HFFc6 (cell line): ENCODE measurements at regions not wholly inside any gene's neighbourhood (a gene's known extent, or its start where the extent isn't known, plus 50 kb on each side); places are given as distances from the start of the nearest gene placed in this dataset.

Experiments
- DNase-seq: peaks from one replicate; pipeline ENCODE4 v3.0.0-alpha.2; 2018
- H3K27ac Mint-ChIP-seq: 2 replicates; pipeline ENCODE4 v1.8.0; 2020; ENCODE audit warnings: mild to moderate bottlenecking, mixed read lengths
- H3K27me3 Mint-ChIP-seq: 2 replicates; pipeline ENCODE4 v1.8.0; 2021; ENCODE audit warnings: mild to moderate bottlenecking, moderate library complexity, mixed read lengths; ENCODE audit not compliant: insufficient read depth
- H3K36me3 Mint-ChIP-seq: 2 replicates; pipeline ENCODE4 v1.8.0; 2021; ENCODE audit warnings: low read depth, mixed read lengths
- H3K4me1 Mint-ChIP-seq: 2 replicates; pipeline ENCODE4 v1.8.0; 2020; ENCODE audit warnings: low read depth, mixed read lengths
- H3K4me3 Mint-ChIP-seq: 2 replicates; pipeline ENCODE4 v1.8.0; 2020; ENCODE audit warnings: mild to moderate bottlenecking, moderate library complexity, mixed read lengths
- H3K9me3 Mint-ChIP-seq: 2 replicates; pipeline ENCODE4 v1.8.0; 2020; ENCODE audit warnings: mild to moderate bottlenecking, mixed read lengths
- TF ChIP-seq, protein P1 (sequence below): fragments of 200-600 bp; sonication (generic); IDR thresholded peaks from 2 replicates; pipeline ENCODE4 v1.5.0; 2021; ENCODE audit warnings: antibody characterized with exemption, mild to moderate bottlenecking

GRCh38 chr7:97480772-97481390 is 251.0 kb upstream of the TAC1 start:
- Mint-ChIP-seq H3K36me3 (no peaks in the 10 kb centered on the region), H3K27ac (no peak overlapping the region)
- DNase-seq = no peak

DNA sequence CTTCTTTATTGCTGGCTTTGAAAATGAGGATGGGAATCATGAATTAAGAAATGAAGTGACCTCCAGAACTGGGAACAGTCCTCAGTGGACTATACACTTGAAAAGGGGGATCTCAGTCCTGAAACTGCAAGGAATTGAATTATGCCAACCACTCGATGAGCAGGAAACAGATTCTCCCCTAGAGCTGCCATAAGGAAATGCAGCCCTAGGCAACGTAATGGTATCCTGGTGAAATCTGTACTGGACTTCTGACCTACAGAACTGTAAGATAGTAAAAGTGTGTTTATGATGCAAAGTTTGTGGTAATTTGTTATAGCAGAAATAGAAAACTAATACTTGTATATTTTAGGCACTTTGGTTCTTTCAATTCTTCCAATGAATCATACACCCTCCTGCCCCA is 236.4 kb upstream of the TAC1 start:
- H3K4me3 Mint-ChIP-seq = no peak overlapping the region
- peaks cover 34% of the 10 kb centered on the region for H3K9me3 Mint-ChIP-seq
- DNase-seq = no peak
- H3K27ac Mint-ChIP-seq = no peak overlapping the region
- no peaks in the 10 kb centered on the region for H3K4me1 Mint-ChIP-seq
- H3K36me3 Mint-ChIP-seq = no peaks in the 10 kb centered on the region; the same call in 1 of the 2 replicates
- H3K27me3 Mint-ChIP-seq = no peaks in the 10 kb centered on the region; the same call in none of the 2 replicates
- TF ChIP-seq, protein P1, sequence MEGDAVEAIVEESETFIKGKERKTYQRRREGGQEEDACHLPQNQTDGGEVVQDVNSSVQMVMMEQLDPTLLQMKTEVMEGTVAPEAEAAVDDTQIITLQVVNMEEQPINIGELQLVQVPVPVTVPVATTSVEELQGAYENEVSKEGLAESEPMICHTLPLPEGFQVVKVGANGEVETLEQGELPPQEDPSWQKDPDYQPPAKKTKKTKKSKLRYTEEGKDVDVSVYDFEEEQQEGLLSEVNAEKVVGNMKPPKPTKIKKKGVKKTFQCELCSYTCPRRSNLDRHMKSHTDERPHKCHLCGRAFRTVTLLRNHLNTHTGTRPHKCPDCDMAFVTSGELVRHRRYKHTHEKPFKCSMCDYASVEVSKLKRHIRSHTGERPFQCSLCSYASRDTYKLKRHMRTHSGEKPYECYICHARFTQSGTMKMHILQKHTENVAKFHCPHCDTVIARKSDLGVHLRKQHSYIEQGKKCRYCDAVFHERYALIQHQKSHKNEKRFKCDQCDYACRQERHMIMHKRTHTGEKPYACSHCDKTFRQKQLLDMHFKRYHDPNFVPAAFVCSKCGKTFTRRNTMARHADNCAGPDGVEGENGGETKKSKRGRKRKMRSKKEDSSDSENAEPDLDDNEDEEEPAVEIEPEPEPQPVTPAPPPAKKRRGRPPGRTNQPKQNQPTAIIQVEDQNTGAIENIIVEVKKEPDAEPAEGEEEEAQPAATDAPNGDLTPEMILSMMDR = no peak

More at GRCh38 chr7:97480772-97481390, 251.0 kb upstream of the TAC1 start:
- TF ChIP-seq, protein P1 = no peak
- Mint-ChIP-seq H3K9me3 (peaks cover 62% of the 10 kb centered on the region), H3K4me1 (no peaks in the 10 kb centered on the region), H3K27me3 (no peaks in the 10 kb centered on the region), H3K4me3 (no peak overlapping the region)

- no peaks in the 10 kb centered on the region for H3K4me1 Mint-ChIP-seq
- H3K9me3 Mint-ChIP-seq = peaks cover 28% of the 10 kb centered on the region
- TF ChIP-seq, protein P1 = peak; percentile 46
- peak; percentile 2 for DNase-seq
- no peaks in the 10 kb centered on the region; the same call in 1 of the 2 replicates for H3K27me3 Mint-ChIP-seq
- no peak overlapping the region for H3K4me3 Mint-ChIP-seq
- no peaks in the 10 kb centered on the region; the same call in 1 of the 2 replicates for H3K36me3 Mint-ChIP-seq
- no peak overlapping the region for H3K27ac Mint-ChIP-seq
Observed at GRCh38 chr7:97499204-97499603, 232.7 kb upstream of the TAC1 start.

GRCh38 chr7:97503367-97504094 is 228.4 kb upstream of the TAC1 start:
- Mint-ChIP-seq H3K27ac (no peak overlapping the region), H3K36me3 (no peaks in the 10 kb centered on the region), H3K4me3 (no peak overlapping the region), H3K27me3 (no peaks in the 10 kb centered on the region), H3K4me1 (no peaks in the 10 kb centered on the region), H3K9me3 (peaks cover 19% of the 10 kb centered on the region)
- no peak for DNase-seq
- TF ChIP-seq, protein P1 = no peak

- H3K36me3 Mint-ChIP-seq = no peaks in the 10 kb centered on the region
- H3K27me3 Mint-ChIP-seq = no peaks in the 10 kb centered on the region; the same call in 1 of the 2 replicates
- peaks cover 28% of the 10 kb centered on the region for H3K9me3 Mint-ChIP-seq
- no peak overlapping the region for H3K4me3 Mint-ChIP-seq
- no peak for DNase-seq
- H3K27ac Mint-ChIP-seq = no peak overlapping the region
- no peaks in the 10 kb centered on the region for H3K4me1 Mint-ChIP-seq
- TF ChIP-seq, protein P1 = no peak
Observed at GRCh38 chr7:97506728-97507127, 225.2 kb upstream of the TAC1 start.
